ENCODE measurements at regions not wholly inside any gene's neighbourhood (a gene's known extent, or its start where the extent isn't known, plus 50 kb on each side); places are given as distances from the start of the nearest gene placed in this dataset.

DNA sequence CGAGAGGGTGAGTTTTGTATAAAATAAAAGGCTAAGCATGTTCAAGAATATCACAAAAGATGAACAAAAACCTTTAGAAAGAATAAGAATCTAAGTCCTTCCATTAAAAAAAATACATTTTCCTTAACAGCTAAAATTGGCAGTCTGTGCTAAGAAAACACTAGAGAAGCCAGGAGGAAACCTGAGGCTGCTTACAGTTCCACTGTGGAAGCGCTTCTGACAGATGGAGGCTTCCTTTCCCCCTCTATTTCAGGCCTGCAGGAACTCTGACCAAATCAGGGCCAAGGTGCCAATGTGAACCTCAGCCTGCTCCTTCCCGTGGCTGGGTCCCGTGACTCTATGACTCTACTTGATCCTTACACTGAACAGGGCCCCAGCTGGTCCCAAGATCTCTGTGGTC, 108.1 kb upstream of the ARHGAP28 start:
- H3K27ac Mint-ChIP-seq (ENCODE audit: unreplicated experiment), result no peak overlapping the region

DNA sequence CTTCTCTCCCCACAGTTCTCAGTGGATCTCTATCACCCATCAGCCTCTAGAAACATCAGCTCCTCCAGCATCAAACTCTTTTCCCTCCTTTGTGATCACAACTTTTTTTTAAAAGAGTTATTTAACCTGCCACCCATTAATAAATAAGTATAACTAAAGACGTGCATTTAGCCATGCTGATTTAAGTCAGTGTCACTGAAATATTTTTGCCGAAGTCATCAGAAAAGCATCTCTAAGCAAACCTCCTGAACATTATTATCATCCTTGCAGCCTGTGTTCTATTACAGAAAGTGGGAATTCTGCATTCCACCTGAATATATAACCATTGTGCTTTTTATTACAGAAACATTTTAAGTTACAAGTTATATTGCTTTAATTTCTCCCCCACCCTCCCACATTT, 106.2 kb upstream of the ARHGAP28 start:
- Mint-ChIP-seq H3K9me3 (ENCODE audit: unreplicated experiment) (no peaks in the 10 kb centered on the region), H3K4me3 (ENCODE audit: unreplicated experiment) (no peak overlapping the region), H3K27me3 (ENCODE audit: unreplicated experiment) (no peaks in the 10 kb centered on the region), H3K27ac (ENCODE audit: unreplicated experiment) (no peak overlapping the region), H3K36me3 (ENCODE audit: unreplicated experiment) (no peaks in the 10 kb centered on the region), H3K4me1 (ENCODE audit: low read depth, unreplicated experiment) (peaks cover 2% of the 10 kb centered on the region)
- TF ChIP-seq, protein P1, sequence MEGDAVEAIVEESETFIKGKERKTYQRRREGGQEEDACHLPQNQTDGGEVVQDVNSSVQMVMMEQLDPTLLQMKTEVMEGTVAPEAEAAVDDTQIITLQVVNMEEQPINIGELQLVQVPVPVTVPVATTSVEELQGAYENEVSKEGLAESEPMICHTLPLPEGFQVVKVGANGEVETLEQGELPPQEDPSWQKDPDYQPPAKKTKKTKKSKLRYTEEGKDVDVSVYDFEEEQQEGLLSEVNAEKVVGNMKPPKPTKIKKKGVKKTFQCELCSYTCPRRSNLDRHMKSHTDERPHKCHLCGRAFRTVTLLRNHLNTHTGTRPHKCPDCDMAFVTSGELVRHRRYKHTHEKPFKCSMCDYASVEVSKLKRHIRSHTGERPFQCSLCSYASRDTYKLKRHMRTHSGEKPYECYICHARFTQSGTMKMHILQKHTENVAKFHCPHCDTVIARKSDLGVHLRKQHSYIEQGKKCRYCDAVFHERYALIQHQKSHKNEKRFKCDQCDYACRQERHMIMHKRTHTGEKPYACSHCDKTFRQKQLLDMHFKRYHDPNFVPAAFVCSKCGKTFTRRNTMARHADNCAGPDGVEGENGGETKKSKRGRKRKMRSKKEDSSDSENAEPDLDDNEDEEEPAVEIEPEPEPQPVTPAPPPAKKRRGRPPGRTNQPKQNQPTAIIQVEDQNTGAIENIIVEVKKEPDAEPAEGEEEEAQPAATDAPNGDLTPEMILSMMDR (IDR thresholded peaks at IDR 0.05; ENCODE audit: partially characterized antibody, unreplicated experiment), result no peak
- no peak for DNase-seq

More for the DNA sequence above, 108.1 kb upstream of the ARHGAP28 start:
- TF ChIP-seq, protein P1 (IDR thresholded peaks at IDR 0.05; ENCODE audit: partially characterized antibody, unreplicated experiment), result no peak
- peaks cover 2% of the 10 kb centered on the region for H3K4me1 Mint-ChIP-seq (ENCODE audit: low read depth, unreplicated experiment)
- no peak for DNase-seq
- peaks cover 5% of the 10 kb centered on the region for H3K36me3 Mint-ChIP-seq (ENCODE audit: unreplicated experiment)
- no peaks in the 10 kb centered on the region for H3K27me3 Mint-ChIP-seq (ENCODE audit: unreplicated experiment)
- no peak overlapping the region for H3K4me3 Mint-ChIP-seq (ENCODE audit: unreplicated experiment)
- H3K9me3 Mint-ChIP-seq (ENCODE audit: unreplicated experiment), result no peaks in the 10 kb centered on the region

DNA sequence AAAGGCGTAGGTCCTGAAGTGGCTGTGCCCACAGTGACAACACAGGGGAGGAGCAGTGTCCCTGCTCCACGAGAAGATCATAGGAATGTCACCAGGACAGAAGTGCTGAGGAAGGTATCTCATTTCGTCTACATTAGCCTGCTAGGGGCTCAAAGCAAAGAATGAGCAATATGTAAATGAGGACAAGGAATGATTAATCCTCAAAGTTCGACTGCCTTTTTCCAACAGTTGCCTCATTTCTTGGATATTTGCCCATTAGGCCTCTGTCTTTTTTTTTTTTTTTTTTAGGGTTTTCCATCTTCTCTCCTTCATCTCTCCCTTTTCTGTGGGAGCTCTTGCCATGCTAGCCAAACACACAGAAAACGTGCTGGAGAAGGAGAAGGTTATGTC, 105.2 kb upstream of the ARHGAP28 start:
- H3K27me3 Mint-ChIP-seq (ENCODE audit: unreplicated experiment), result no peaks in the 10 kb centered on the region
- TF ChIP-seq, protein P1 (IDR thresholded peaks at IDR 0.05; ENCODE audit: partially characterized antibody, unreplicated experiment), result no peak

DNA sequence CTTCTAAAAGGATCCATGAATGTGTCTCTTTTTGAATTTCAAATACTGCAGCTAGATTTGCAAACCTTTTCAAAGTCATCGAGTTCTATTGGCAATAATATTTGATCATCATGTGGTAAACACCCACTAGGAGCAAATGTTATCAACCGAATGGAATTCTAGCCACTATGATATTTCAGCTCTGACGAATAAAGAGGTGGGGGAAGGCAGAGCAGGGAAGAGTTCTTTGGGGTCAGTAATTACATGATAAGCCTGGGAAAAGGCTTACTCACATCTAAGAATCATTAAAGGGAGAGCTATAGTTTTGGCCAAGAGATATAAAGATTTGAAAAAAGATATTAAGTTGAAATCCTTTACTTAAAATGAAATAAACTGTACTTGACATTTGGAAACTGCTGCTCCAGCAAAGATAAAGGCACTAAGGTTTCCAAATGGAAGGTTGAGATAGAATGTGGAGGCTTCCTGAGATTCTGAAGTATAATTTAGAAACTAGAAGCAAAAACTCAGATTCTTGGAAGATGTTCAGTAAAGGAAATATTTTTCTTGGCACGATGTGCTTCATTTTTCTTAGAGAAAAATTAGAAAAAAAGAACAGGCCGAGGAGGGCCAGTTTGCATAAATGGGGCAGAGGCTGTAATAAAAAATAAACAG, 104.7 kb upstream of the ARHGAP28 start:
- H3K4me3 Mint-ChIP-seq (ENCODE audit: unreplicated experiment), result no peak overlapping the region
- no peaks in the 10 kb centered on the region for H3K36me3 Mint-ChIP-seq (ENCODE audit: unreplicated experiment)
- peaks cover 2% of the 10 kb centered on the region for H3K4me1 Mint-ChIP-seq (ENCODE audit: low read depth, unreplicated experiment)
- no peak overlapping the region for H3K27ac Mint-ChIP-seq (ENCODE audit: unreplicated experiment)
- TF ChIP-seq, protein P1 (IDR thresholded peaks at IDR 0.05; ENCODE audit: partially characterized antibody, unreplicated experiment), result no peak
- H3K27me3 Mint-ChIP-seq (ENCODE audit: unreplicated experiment), result no peaks in the 10 kb centered on the region
- no peak for DNase-seq
- H3K9me3 Mint-ChIP-seq (ENCODE audit: unreplicated experiment), result no peaks in the 10 kb centered on the region

More for the DNA sequence above, 105.2 kb upstream of the ARHGAP28 start:
- no peaks in the 10 kb centered on the region for H3K9me3 Mint-ChIP-seq (ENCODE audit: unreplicated experiment)
- no peaks in the 10 kb centered on the region for H3K36me3 Mint-ChIP-seq (ENCODE audit: unreplicated experiment)
- H3K4me1 Mint-ChIP-seq (ENCODE audit: low read depth, unreplicated experiment), result peaks cover 2% of the 10 kb centered on the region
- no peak for DNase-seq
- H3K4me3 Mint-ChIP-seq (ENCODE audit: unreplicated experiment), result no peak overlapping the region
- H3K27ac Mint-ChIP-seq (ENCODE audit: unreplicated experiment), result no peak overlapping the region

DNA sequence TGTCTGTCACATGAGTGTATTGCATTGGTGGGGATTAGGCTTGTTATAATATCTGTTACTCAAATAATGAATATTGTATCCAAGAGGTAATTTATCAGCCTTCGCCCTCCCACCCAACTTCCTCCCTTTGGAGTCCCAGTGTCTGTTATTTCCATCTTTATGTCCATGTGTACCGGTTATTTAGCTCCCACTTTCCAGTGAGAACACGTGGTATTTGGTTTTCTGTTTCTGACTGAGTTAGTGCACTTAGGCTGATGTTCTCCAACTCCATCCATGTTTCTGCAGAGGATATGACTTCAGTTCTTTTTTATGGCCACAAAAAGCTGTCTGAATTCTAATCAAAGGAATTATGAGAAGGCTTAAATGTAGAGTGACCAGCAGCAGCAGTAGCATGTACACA, 104.0 kb upstream of the ARHGAP28 start:
- Mint-ChIP-seq H3K9me3 (ENCODE audit: unreplicated experiment) (no peaks in the 10 kb centered on the region), H3K4me3 (ENCODE audit: unreplicated experiment) (no peak overlapping the region), H3K27ac (ENCODE audit: unreplicated experiment) (no peak overlapping the region), H3K27me3 (ENCODE audit: unreplicated experiment) (no peaks in the 10 kb centered on the region), H3K4me1 (ENCODE audit: low read depth, unreplicated experiment) (peaks cover 2% of the 10 kb centered on the region), H3K36me3 (ENCODE audit: unreplicated experiment) (no peaks in the 10 kb centered on the region)
- TF ChIP-seq, protein P1 (IDR thresholded peaks at IDR 0.05; ENCODE audit: partially characterized antibody, unreplicated experiment), result no peak
- DNase-seq, result no peak

Measured in glutamatergic neuron (in vitro differentiated cells).